DMS114 treated with DMSO at 0.1 percent for 48 hours (cell line): ENCODE measurements at regions not wholly inside any gene's neighbourhood (a gene's known extent, or its start where the extent isn't known, plus 50 kb on each side); places are given as distances from the start of the nearest gene placed in this dataset.
A peak's percentile ranks its signal among the peaks of the same experiment; 100 is the strongest.
"Not testable (repeated sequence)": the region's sequence is repeated elsewhere in the genome, so short reads cannot be mapped to it uniquely, and the experiment has no call there.

Experiments used
- DNase-seq: peaks from one replicate; lab custom pipeline; 2025; ENCODE audit not compliant: unreplicated experiment; lab: John Stamatoyannopoulos, UW

GRCh38 chr3:180743813-180744590 lies 64.7 kb upstream of the CCDC39 start:
- DNase-seq = no peak

- no peak for DNase-seq
These were observed 68.6 kb upstream of the CCDC39 start for GRCh38 chr3:180747805-180748361.

DNA sequence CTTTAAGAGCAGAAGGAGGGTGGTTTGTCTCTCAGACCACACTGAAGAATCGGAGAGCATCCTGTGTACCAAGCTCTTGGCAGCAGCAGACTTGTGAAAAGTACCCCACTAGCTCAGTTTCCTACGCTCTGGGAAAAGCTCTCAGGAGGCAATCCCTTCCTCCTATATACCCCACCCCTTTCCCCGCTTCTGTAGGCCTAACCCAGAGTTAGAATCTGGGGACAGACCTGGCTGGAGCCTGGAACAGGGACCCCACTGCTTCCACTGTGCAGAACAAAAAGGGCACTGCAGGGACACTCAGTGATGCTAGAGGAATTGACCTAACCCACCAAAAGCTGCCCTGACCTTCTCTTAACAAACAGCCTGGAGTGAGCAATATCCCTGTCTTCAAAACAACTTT lies 70.0 kb upstream of the CCDC39 start:
- DNase-seq = no peak

GRCh38 chr3:180749796-180750195 lies 70.5 kb upstream of the CCDC39 start:
- no peak for DNase-seq

DNA sequence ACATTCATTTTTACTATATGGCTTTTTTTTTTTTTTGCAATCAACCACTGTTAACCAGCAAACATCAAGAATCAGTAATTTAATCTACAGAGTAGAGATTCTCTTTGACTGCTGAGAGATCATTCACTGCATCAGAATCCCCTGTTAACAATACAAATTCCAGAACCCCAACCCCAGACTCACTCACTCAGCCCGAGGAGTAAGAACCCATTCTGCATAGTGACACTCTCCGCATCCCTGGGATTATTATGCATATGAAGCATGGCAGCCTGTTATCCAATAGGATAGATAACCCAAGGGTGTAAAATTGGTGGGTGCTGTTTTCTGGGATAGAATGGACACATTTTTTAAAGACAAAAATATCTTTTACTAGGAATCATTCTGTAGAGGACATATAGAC lies 76.3 kb upstream of the CCDC39 start:
- DNase-seq = no peak

DNA sequence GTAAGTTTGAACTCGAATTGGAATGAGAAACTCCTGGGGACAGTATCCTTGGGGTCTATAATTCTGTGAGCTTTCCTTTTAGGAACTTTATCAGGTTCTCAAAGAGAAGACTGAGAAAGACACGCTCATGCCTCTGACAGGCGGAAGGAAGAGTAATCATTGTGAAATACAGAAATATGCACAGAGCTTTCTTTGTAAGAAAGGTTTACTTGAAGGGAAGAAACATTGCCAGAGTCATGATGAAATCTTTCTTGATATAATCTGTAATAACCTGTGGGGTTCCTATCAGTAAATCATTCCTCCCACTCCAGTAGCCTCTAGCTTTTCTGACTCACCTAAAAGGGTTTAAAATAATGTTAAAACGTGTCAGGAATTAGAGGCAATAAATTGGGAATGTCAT lies 83.6 kb upstream of the CCDC39 start:
- no peak for DNase-seq

DNA sequence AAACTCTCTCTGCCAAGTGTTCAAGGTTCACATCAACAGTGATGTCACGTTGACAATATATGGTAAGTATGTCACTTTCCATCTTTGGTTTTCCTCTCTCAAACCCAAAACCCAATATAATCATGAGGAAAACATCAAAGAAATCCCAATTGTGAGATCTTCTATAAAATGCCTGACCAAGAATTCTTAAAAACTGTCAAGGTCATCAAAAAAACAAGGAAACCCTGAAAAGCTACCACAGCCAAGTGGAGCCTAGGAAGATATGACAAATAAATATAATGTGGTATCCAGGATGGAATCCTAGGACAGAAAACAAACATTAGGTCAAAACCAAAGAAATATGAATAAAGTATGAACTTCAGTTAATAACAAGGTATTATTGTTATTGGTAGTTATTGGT lies 85.2 kb upstream of the CCDC39 start:
- DNase-seq = no peak

DNA sequence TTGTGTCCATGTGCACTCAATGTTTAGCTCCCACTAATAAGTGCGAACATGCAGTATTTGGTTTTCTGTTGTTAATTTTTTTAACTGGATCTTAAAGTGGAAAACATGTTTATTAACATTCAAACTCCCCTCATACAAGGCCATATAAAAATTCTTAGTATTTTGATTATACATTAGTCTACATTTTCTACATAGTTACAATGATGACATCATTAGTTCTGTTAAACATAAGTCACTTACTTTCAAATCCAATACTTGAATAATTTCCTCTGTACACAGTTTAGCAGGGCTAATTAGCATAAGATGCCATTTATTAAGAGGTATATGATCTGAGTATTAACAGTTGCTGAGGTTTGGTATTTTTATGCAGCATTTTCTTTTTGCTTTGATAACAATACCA lies 91.3 kb upstream of the CCDC39 start:
- DNase-seq = no peak

DNA sequence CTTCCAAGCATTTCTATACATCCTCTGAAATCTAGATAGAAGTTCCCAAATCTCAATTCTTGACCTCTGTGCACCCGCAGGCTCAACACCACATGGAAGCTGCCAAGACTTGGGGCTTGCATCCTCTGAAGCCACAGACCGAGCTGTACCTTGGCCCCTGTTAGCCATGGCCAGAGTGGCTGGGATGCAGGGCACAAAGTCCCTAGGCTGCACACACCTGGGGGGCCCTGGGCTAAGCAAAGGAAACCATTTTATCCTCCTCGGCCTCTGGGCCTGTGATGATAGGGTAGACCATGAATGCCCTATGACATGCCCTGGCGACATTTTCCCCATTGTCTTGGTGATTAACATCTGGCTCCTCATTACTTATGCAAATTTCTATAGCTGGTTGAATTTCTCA lies 97.1 kb upstream of the CCDC39 start:
- DNase-seq = no peak

- DNase-seq = no peak
These were observed 103.1 kb upstream of the CCDC39 start for GRCh38 chr3:180782195-180782984.

DNA sequence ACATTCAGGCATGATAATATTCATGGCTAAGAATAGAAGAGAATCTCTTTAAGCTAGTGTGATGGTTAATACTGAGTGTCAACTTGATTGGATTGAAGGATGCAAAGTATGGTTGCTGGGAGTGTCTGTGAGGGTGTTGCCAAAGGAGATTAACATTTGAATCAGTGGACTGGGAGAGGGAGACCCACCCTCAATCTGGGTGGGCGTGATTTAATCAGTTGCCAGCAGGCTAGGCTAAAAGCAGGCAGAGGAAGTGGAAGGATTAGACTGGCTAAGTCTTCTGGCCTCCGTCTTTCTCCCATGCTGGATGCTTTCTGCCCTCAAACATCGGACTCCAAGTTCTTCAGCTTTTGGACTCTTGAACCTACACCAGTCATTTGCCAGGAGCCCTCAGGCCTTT lies 106.9 kb upstream of the CCDC39 start:
- not testable (repeated sequence) for DNase-seq

GRCh38 chr3:180789774-180790173 lies 110.5 kb upstream of the CCDC39 start:
- DNase-seq = no peak

DNA sequence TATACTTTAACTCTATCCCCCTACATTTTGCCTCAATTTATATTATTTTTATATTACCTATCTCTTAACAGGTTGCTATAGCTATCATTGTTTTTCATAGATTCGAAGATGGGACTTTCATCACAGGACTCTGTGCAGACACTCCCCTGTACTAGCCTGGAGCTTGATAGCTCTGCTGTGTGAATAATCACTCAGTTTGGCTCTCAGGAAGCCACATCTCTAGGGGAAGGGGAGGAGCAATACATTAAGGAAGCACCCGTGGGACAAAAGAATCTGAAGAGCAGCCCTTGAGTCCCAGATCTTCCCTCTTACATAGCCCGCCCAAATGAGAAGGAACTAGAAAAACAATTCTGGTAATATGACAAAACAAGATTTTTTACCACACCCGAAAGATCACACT lies 114.3 kb upstream of the FXR1 start:
- DNase-seq = no peak

DNA sequence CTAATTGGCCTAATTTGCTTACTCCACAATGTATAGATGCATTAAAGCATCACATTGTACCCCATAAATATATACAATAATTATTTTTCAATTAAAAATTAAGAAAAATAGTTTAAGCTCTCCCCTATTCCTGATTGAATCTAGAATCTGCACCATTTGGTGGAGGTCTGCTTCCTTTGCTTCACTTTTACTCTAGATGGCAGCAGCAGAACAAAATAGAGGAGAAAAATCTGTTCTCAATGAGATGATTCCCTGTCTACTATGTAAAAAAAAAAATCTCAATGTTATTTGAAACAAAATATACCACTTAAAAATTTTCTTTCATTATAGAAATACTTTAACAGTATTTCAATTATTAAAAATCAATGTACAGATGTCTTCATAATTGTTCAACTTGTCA lies 109.6 kb upstream of the FXR1 start:
- DNase-seq = peak; percentile 72

DNA sequence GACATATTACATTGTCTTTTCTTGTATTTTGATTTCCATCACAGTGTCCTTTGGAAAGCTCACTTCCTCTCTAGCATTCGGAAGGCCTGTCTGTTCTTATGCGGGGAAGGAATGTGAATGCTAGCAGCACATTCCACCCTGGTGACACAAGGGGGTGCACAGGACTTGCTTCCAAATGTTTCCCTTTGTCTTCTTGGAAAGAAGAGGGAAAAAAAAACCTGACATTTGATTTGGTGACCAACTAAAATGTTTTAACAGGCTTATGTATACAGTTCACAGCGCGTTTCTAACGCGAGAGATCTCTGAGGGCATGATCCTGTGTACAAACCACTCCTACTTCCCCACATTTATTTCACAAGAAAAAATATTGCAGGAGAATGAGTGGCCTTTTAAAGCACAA lies 107.6 kb upstream of the FXR1 start:
- peak; percentile 18 for DNase-seq

DNA sequence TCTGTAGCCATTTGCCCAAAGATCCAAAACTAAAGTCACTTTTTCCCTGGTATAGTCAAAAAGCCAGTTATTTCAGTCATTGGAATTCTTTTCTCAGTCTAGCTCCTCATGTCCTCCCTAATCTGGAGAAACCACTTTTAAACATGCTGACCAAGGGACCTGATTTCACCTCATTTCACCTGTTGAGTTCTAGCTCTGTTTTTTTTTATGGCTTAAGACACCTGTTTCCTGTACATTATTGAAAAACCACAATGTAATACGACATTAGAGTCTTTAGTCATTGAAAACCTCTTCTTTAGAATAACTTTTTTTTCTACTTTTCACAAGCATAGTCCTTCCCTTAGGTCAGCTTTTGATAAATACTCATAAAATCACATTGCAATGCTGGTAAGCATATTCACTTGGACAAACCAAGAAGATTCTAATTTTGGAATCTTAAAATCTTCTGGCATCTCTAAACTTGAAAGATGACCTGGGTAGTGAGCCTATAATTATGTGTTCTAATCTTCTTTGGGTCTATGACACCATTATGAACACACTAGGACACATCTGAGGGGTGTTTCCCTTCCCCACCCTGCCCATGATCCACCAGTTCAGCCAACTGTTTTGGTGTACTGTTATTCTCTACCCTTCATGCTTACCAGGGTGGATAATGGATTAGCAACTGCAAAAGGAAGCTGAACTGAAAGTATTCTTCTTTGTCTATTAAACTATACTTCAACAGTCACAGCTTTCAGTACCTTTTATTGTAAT lies 103.5 kb upstream of the FXR1 start:
- no peak for DNase-seq

- DNase-seq = no peak
These were observed 92.1 kb upstream of the FXR1 start for GRCh38 chr3:180820400-180820799.

DNA sequence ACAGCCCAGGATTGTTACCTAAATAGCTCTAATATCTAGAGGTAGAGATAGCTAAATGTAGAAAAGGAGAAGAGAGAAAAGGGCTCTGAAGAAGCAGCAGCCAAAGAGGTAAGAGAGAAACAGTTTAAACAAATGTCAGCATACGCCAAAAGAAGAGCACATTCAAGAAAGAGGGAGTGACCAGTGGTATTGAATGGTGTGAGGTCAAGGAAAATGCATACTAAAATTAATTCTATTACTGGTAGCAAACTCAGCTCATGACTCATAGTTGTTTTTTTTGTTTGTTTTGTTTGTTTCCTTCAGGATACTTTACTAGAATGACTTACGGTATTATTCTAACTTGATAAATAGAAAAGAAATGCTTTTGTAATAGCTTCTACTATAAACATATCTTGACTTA lies 86.5 kb upstream of the FXR1 start:
- no peak for DNase-seq

- DNase-seq = no peak
These were observed 85.3 kb upstream of the FXR1 start for GRCh38 chr3:180827171-180827570.

DNA sequence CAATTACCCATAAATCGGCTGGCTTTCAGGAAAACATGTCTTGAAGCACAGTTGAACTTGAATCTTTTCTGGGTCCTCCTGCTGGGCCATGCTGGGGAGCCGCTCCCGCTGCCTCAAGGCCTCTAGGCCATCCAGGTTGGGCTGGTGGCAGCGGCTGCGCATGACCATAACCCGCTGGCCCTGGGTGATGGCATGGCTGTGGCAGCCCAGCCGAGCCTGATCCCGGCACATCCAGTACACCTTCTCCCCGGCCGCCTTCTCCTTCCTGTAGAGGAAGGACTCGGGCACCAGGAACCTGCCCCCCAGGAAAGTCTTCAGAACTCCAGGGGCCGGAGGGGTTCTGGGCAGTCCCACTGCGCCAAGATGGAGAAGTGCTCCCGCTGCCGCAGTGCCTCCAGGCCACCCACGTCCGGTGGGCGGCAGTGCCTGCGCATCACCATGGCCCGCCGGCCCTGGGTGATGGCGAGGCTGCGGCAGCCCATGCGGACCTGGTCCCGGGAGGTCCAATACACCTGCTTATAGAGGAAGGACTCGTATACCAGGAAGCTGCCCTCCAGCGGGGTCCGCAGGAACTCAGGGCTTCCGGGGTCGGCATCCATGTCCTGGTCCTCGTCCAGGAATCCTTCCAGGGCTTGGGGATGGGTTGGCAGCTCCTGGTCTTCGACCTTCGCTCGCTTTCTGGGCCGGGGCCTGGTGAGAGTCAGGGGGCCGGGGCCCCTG lies 84.3 kb upstream of the FXR1 start:
- no peak for DNase-seq
